Ishikawa (cell line): ENCODE measurements at regions not wholly inside any gene's neighbourhood (a gene's known extent, or its start where the extent isn't known, plus 50 kb on each side); places are given as distances from the start of the nearest gene placed in this dataset.

ENCODE experiments used
- CEBPB ChIP-seq: IDR thresholded peaks from 2 replicates; pipeline ENCODE4 v1.6.1; 2012
- EGR1 ChIP-seq: IDR thresholded peaks from 2 replicates; pipeline ENCODE4 v1.6.1; 2012
- EP300 ChIP-seq: IDR thresholded peaks from 2 replicates; pipeline ENCODE4 v1.6.1; 2012; ENCODE audit warnings: borderline replicate concordance
- MAX ChIP-seq: IDR thresholded peaks from 2 replicates; pipeline ENCODE4 v1.6.1; 2012
- RAD21 ChIP-seq: IDR thresholded peaks from 2 replicates; pipeline ENCODE4 v1.6.1; 2012; ENCODE audit warnings: low read depth
- REST ChIP-seq: IDR thresholded peaks from 2 replicates; pipeline ENCODE4 v1.6.1; 2012; ENCODE audit warnings: low read depth, mild to moderate bottlenecking
- TAF1 ChIP-seq: IDR thresholded peaks from 2 replicates; pipeline ENCODE4 v1.6.1; 2012; ENCODE audit warnings: low read depth, mild to moderate bottlenecking
- TCF12 ChIP-seq: IDR thresholded peaks from 2 replicates; pipeline ENCODE4 v1.6.1; 2012; ENCODE audit warnings: low read depth
- TEAD4 ChIP-seq: IDR thresholded peaks from 2 replicates; pipeline ENCODE4 v1.6.1; 2012
- YY1 ChIP-seq: IDR thresholded peaks from 2 replicates; pipeline ENCODE4 v1.6.1; 2012; ENCODE audit warnings: low read depth
- ZBTB7A ChIP-seq: IDR thresholded peaks from 2 replicates; pipeline ENCODE4 v1.6.1; 2012; ENCODE audit warnings: low read depth

GRCh38 chr6:23989885-23990533 is 136.0 kb upstream of the NRSN1 start:
- TF ChIP-seq EGR1 (no peak), CEBPB (no peak), RAD21 (no peak), TAF1 (no peak), TCF12 (no peak), EP300 (no peak), ZBTB7A (no peak), TEAD4 (no peak), REST (no peak), MAX (no peak), YY1 (no peak)
